HEK293T (cell line): ENCODE measurements at regions not wholly inside any gene's neighbourhood (a gene's known extent, or its start where the extent isn't known, plus 50 kb on each side); places are given as distances from the start of the nearest gene placed in this dataset.

Experiments used
- BHLHE40 ChIP-seq: fragments of 450-650 bp; IDR thresholded peaks from 2 replicates; pipeline ENCODE4 v1.6.1; 2016; ENCODE audit warnings: mild to moderate bottlenecking, moderate library complexity, borderline replicate concordance
- ELF4 ChIP-seq: fragments of 450-650 bp; IDR thresholded peaks from 2 replicates; pipeline ENCODE4 v1.6.1; 2017; ENCODE audit warnings: antibody characterized with exemption
- FOXA1 ChIP-seq: fragments of 450-650 bp; IDR thresholded peaks from 2 replicates; pipeline ENCODE4 v1.6.1; 2016; ENCODE audit warnings: mild to moderate bottlenecking
- FOXM1 ChIP-seq: fragments of 450-650 bp; IDR thresholded peaks from 2 replicates; pipeline ENCODE4 v1.6.1; 2017; ENCODE audit warnings: mild to moderate bottlenecking, borderline replicate concordance
- LEF1 ChIP-seq: fragments of 450-650 bp; IDR thresholded peaks from 2 replicates; pipeline ENCODE4 v1.6.1; 2017; ENCODE audit warnings: mild to moderate bottlenecking, borderline replicate concordance
- SP1 ChIP-seq: fragments of 450-650 bp; IDR thresholded peaks from 2 replicates; pipeline ENCODE4 v1.6.1; 2017
- SUZ12 ChIP-seq: fragments of 450-650 bp; IDR thresholded peaks from 2 replicates; pipeline ENCODE4 v1.6.1; 2016; ENCODE audit warnings: mild to moderate bottlenecking
- ZNF384 ChIP-seq: fragments of 450-650 bp; IDR thresholded peaks from 2 replicates; pipeline ENCODE4 v1.6.1; 2016
- TF ChIP-seq, protein P1 (sequence below): fragments of 450-650 bp; IDR thresholded peaks from 2 replicates; pipeline ENCODE4 v1.6.1; 2016

DNA sequence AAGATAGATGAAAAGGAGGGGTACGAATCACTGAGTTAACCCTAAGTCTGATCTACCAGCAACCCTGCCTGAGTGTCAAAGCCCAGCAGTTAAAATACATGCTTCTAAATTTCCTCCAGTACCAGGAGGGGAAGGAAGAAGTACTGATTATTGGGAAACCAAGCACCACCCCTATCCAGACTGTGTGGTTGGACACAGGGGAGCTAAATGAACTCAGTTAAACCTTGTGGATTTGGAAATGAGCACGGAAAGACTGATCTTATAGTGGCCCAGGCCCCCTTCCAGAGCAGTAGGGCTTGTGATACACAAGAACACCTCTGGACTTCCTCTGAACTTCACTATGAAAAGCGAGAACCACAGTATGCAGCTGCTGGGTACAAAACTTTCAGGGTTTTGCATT is 585.6 kb downstream of the MAFB start:
- no peak for TF ChIP-seq ELF4
- no peak for TF ChIP-seq FOXA1
- TF ChIP-seq, protein P1, sequence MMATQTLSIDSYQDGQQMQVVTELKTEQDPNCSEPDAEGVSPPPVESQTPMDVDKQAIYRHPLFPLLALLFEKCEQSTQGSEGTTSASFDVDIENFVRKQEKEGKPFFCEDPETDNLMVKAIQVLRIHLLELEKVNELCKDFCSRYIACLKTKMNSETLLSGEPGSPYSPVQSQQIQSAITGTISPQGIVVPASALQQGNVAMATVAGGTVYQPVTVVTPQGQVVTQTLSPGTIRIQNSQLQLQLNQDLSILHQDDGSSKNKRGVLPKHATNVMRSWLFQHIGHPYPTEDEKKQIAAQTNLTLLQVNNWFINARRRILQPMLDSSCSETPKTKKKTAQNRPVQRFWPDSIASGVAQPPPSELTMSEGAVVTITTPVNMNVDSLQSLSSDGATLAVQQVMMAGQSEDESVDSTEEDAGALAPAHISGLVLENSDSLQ, result no peak
- no peak for TF ChIP-seq SP1
- no peak for TF ChIP-seq SUZ12
- TF ChIP-seq BHLHE40, result no peak
- TF ChIP-seq FOXM1, result no peak
- no peak for TF ChIP-seq ZNF384
- no peak for TF ChIP-seq LEF1
